Liver (tissue), 8 donors: ENCODE measurements at regions not wholly inside any gene's neighbourhood (a gene's known extent, or its start where the extent isn't known, plus 50 kb on each side); places are given as distances from the start of the nearest gene placed in this dataset.

Source experiments
- DNase-seq: peaks from one replicate; pipeline ENCODE4 v3.0.0-alpha.2; 2017; ENCODE audit warnings: low spot score
- H3K27ac ChIP-seq, 2 donors: one replicate each; pipeline ENCODE4 v1.7.0; 2013; ENCODE audit warnings: inconsistent platforms in 2 of 2, low read length in 2 of 2, control low read depth in 1 of 2, low read depth in 1 of 2, mild to moderate bottlenecking in 1 of 2
- H3K27me3 ChIP-seq, 4 donors: one replicate each; pipeline versions ENCODE4 v1.6.1 to v1.7.0; 2013; ENCODE audit warnings: low read length in 3 of 4, inconsistent platforms in 1 of 4, mild to moderate bottlenecking in 1 of 4, moderate library complexity in 1 of 4; ENCODE audit not compliant: control insufficient read depth in 4 of 4, insufficient read depth in 4 of 4
- H3K36me3 ChIP-seq, 4 donors: one replicate each; pipeline versions ENCODE4 v1.6.1 to v1.7.0; 2013; ENCODE audit warnings: low read length in 3 of 4, mild to moderate bottlenecking in 3 of 4, low read depth in 1 of 4, moderate library complexity in 1 of 4; ENCODE audit not compliant: control insufficient read depth in 4 of 4, insufficient read depth in 3 of 4
- H3K4me1 ChIP-seq, 4 donors: one replicate each; pipeline versions ENCODE4 v1.6.1 to v1.7.0; 2013; ENCODE audit warnings: low read length in 3 of 4, mild to moderate bottlenecking in 3 of 4, moderate library complexity in 1 of 4; ENCODE audit not compliant: control insufficient read depth in 4 of 4, insufficient read depth in 4 of 4
- H3K4me3 ChIP-seq, 3 donors: one replicate each; pipeline versions ENCODE4 v1.6.1 to v1.7.0; 2013; ENCODE audit warnings: low read length in 3 of 3, control low read depth in 1 of 3, low read depth in 1 of 3, mild to moderate bottlenecking in 1 of 3
- H3K9ac ChIP-seq, 2 donors: one replicate each; pipeline ENCODE4 v1.7.0; 2013; ENCODE audit warnings: low read length in 2 of 2, mild to moderate bottlenecking in 2 of 2, moderate library complexity in 2 of 2, control low read depth in 1 of 2, low read depth in 1 of 2
- H3K9me3 ChIP-seq, 4 donors: one replicate each; pipeline versions ENCODE4 v1.6.1 to v1.7.0; 2013; ENCODE audit warnings: low read length in 3 of 4; ENCODE audit not compliant: control insufficient read depth in 4 of 4
- EGR1 ChIP-seq, 2 donors: IDR thresholded peaks; 2 replicates each; pipeline ENCODE4 v1.6.1; 2016 to 2018; ENCODE audit warnings: antibody characterized with exemption in 2 of 2, low read depth in 2 of 2
- FOXA1 ChIP-seq: IDR thresholded peaks from 2 replicates; pipeline ENCODE4 v1.6.1; 2016; ENCODE audit warnings: antibody characterized with exemption
- FOXA2 ChIP-seq: IDR thresholded peaks from 2 replicates; pipeline ENCODE4 v1.6.1; 2016; ENCODE audit warnings: antibody characterized with exemption
- GABPA ChIP-seq, 2 donors: IDR thresholded peaks in 1 of 2; conservative IDR thresholded peaks in 1 of 2; 2 replicates each; pipeline ENCODE4 v1.6.1; 2016; ENCODE audit warnings: antibody characterized with exemption in 2 of 2, mild to moderate bottlenecking in 1 of 2, moderate library complexity in 1 of 2
- HNF4G ChIP-seq: IDR thresholded peaks from 2 replicates; pipeline ENCODE4 v1.6.1; 2016; ENCODE audit warnings: antibody characterized with exemption
- JUND ChIP-seq, 2 donors: IDR thresholded peaks; 2 replicates each; pipeline ENCODE4 v1.6.1; 2016; ENCODE audit warnings: antibody characterized with exemption in 2 of 2
- MAX ChIP-seq: IDR thresholded peaks from 2 replicates; pipeline ENCODE4 v1.6.1; 2016; ENCODE audit warnings: antibody characterized with exemption
- NR2F2 ChIP-seq: IDR thresholded peaks from 2 replicates; pipeline ENCODE4 v1.6.1; 2016; ENCODE audit warnings: antibody characterized with exemption
- RAD21 ChIP-seq, 2 donors: IDR thresholded peaks; 2 replicates each; pipeline ENCODE4 v1.6.1; 2016; ENCODE audit warnings: antibody characterized with exemption in 2 of 2, mild to moderate bottlenecking in 2 of 2
- RXRA ChIP-seq, 2 donors: IDR thresholded peaks; 2 replicates each; pipeline ENCODE4 v1.6.1; 2017 to 2018; ENCODE audit warnings: antibody characterized with exemption in 2 of 2, mild to moderate bottlenecking in 1 of 2
- SP1 ChIP-seq: IDR thresholded peaks from 2 replicates; pipeline ENCODE4 v1.6.1; 2018; ENCODE audit warnings: antibody characterized with exemption, mild to moderate bottlenecking
- TAF1 ChIP-seq: conservative IDR thresholded peaks from 2 replicates; pipeline ENCODE4 v1.6.1; 2016; ENCODE audit warnings: antibody characterized with exemption, mild to moderate bottlenecking
- YY1 ChIP-seq: IDR thresholded peaks from 2 replicates; pipeline ENCODE4 v1.6.1; 2016; ENCODE audit warnings: antibody characterized with exemption, mild to moderate bottlenecking
- WGBS: extraction: QIAGEN DNeasy Blood & Tissue Kit; methylation state at CpG from one replicate; pipeline ENCODE4 v1.1.7; 2013; 5-methylcytosine and 5-hydroxymethylcytosine counted together
- TF ChIP-seq, protein P1 (sequence below): IDR thresholded peaks from 2 replicates; pipeline ENCODE4 v1.6.1; 2016; ENCODE audit warnings: antibody characterized with exemption, mild to moderate bottlenecking
- TF ChIP-seq, protein P2 (sequence below): IDR thresholded peaks from 2 replicates; pipeline ENCODE4 v1.6.1; 2016; ENCODE audit warnings: antibody characterized with exemption
- TF ChIP-seq, protein P3 (sequence below): fragments of 150-350 bp; IDR thresholded peaks from 2 replicates; pipeline ENCODE4 v1.5.1; 2017; ENCODE audit warnings: improper control_type of control experiment, low read depth, low read length; ENCODE audit not compliant: missing input control
- TF ChIP-seq, protein P4 (sequence below): IDR thresholded peaks from 2 replicates; pipeline ENCODE4 v1.6.1; 2016; ENCODE audit warnings: antibody characterized with exemption
- donor health status: healthy.
- donor health status: healthy.
- donor health status: healthy.
- donor health status: healthy.
- donor health status: healthy.

DNA sequence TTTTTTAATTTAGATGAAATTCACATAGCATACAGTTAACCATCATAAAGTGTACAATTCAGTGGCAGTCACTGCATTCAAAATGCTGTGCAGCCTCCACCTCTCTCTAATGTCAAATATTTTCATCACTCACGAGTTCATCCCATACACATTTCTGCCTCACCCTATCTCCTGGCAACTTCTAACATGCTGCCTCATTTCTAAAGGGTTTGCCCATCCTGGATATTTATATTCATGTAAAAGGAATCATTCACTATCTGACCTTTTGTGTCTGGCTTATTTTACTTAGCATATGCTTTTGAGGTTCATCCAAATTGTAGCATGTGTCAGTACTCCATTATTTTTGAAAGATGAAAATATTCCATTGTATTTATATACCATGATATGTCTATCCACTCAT, 286.9 kb upstream of the VSTM2A start:
- Histone ChIP-seq H3K27me3 (no peaks in the 10 kb centered on the region), H3K9ac (no peak overlapping the region), H3K4me3 (no peak overlapping the region), H3K9me3 (no peaks in the 10 kb centered on the region), H3K36me3 (no peaks in the 10 kb centered on the region), H3K27ac (no peak overlapping the region), H3K4me1 (peaks cover 0 to 13% (median 4%) of the 10 kb centered on the region in 4 donors)
- 58% methylated on average over 1 of the region's 1 CpG for WGBS
- TF ChIP-seq GABPA (IDR thresholded peaks at IDR 0.05 in 1 of 2, conservative IDR thresholded peaks at IDR 0.05 in 1 of 2) (no peak), FOXA2 (no peak), RXRA (IDR thresholded peaks at IDR 0.05) (no peak), HNF4G (no peak), TAF1 (no peak), MAX (no peak), JUND (IDR thresholded peaks at IDR 0.05) (no peak), SP1 (no peak), YY1 (no peak)
- TF ChIP-seq, protein P1, sequence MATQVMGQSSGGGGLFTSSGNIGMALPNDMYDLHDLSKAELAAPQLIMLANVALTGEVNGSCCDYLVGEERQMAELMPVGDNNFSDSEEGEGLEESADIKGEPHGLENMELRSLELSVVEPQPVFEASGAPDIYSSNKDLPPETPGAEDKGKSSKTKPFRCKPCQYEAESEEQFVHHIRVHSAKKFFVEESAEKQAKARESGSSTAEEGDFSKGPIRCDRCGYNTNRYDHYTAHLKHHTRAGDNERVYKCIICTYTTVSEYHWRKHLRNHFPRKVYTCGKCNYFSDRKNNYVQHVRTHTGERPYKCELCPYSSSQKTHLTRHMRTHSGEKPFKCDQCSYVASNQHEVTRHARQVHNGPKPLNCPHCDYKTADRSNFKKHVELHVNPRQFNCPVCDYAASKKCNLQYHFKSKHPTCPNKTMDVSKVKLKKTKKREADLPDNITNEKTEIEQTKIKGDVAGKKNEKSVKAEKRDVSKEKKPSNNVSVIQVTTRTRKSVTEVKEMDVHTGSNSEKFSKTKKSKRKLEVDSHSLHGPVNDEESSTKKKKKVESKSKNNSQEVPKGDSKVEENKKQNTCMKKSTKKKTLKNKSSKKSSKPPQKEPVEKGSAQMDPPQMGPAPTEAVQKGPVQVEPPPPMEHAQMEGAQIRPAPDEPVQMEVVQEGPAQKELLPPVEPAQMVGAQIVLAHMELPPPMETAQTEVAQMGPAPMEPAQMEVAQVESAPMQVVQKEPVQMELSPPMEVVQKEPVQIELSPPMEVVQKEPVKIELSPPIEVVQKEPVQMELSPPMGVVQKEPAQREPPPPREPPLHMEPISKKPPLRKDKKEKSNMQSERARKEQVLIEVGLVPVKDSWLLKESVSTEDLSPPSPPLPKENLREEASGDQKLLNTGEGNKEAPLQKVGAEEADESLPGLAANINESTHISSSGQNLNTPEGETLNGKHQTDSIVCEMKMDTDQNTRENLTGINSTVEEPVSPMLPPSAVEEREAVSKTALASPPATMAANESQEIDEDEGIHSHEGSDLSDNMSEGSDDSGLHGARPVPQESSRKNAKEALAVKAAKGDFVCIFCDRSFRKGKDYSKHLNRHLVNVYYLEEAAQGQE, result no peak
- DNase-seq, result no peak

DNA sequence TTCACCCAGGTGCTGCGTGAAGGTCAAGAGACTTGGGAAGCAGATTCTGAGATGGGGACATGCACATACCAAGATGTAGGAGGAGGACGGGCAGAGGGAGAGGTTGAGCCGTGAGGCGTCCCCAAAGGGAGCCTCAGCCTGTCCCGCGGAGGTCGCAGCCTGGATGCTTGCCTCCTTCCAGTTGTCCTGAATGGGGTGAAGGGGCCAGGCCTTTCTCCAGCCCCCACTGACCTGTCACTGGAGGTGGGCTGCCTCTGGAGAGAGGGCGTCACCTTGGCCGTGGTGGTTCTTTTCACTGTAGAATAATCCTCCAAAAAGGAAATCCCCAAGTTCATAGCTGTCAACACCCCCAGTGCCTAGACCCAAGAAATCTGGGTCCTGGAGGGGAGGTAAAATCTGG, 283.0 kb upstream of the VSTM2A start:
- TF ChIP-seq RAD21 (IDR thresholded peaks at IDR 0.05), result no peak
- TF ChIP-seq GABPA (IDR thresholded peaks at IDR 0.05 in 1 of 2, conservative IDR thresholded peaks at IDR 0.05 in 1 of 2), result no peak
- TF ChIP-seq FOXA1, result no peak
- TF ChIP-seq TAF1, result no peak
- no peak for TF ChIP-seq EGR1 (IDR thresholded peaks at IDR 0.05; ENCODE audit: low read depth in 2 of 2)
- TF ChIP-seq, protein P1, result no peak
- TF ChIP-seq, protein P2, sequence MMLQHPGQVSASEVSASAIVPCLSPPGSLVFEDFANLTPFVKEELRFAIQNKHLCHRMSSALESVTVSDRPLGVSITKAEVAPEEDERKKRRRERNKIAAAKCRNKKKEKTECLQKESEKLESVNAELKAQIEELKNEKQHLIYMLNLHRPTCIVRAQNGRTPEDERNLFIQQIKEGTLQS, result no peak
- TF ChIP-seq HNF4G, result no peak
- TF ChIP-seq NR2F2, result no peak
- TF ChIP-seq, protein P3, sequence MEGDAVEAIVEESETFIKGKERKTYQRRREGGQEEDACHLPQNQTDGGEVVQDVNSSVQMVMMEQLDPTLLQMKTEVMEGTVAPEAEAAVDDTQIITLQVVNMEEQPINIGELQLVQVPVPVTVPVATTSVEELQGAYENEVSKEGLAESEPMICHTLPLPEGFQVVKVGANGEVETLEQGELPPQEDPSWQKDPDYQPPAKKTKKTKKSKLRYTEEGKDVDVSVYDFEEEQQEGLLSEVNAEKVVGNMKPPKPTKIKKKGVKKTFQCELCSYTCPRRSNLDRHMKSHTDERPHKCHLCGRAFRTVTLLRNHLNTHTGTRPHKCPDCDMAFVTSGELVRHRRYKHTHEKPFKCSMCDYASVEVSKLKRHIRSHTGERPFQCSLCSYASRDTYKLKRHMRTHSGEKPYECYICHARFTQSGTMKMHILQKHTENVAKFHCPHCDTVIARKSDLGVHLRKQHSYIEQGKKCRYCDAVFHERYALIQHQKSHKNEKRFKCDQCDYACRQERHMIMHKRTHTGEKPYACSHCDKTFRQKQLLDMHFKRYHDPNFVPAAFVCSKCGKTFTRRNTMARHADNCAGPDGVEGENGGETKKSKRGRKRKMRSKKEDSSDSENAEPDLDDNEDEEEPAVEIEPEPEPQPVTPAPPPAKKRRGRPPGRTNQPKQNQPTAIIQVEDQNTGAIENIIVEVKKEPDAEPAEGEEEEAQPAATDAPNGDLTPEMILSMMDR, result no peak
- TF ChIP-seq, protein P4, sequence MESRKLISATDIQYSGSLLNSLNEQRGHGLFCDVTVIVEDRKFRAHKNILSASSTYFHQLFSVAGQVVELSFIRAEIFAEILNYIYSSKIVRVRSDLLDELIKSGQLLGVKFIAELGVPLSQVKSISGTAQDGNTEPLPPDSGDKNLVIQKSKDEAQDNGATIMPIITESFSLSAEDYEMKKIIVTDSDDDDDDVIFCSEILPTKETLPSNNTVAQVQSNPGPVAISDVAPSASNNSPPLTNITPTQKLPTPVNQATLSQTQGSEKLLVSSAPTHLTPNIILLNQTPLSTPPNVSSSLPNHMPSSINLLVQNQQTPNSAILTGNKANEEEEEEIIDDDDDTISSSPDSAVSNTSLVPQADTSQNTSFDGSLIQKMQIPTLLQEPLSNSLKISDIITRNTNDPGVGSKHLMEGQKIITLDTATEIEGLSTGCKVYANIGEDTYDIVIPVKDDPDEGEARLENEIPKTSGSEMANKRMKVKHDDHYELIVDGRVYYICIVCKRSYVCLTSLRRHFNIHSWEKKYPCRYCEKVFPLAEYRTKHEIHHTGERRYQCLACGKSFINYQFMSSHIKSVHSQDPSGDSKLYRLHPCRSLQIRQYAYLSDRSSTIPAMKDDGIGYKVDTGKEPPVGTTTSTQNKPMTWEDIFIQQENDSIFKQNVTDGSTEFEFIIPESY, result no peak
- no peak for TF ChIP-seq JUND (IDR thresholded peaks at IDR 0.05)
- no peak for TF ChIP-seq RXRA (IDR thresholded peaks at IDR 0.05)
- TF ChIP-seq YY1, result no peak
- no peaks in the 10 kb centered on the region for H3K36me3 ChIP-seq
- H3K9me3 ChIP-seq, result peaks cover 0 to 3% (median 0%) of the 10 kb centered on the region in 4 donors
- 84% methylated on average over 9 of the region's 9 CpGs for WGBS
- H3K4me1 ChIP-seq, result no peaks in the 10 kb centered on the region
- no peak for DNase-seq
- H3K4me3 ChIP-seq, result no peak overlapping the region
- H3K27me3 ChIP-seq, result no peaks in the 10 kb centered on the region
- H3K9ac ChIP-seq, result no peak overlapping the region
- no peak overlapping the region for H3K27ac ChIP-seq
